ENCODE measurements at regions not wholly inside any gene's neighbourhood (a gene's known extent, or its start where the extent isn't known, plus 50 kb on each side); places are given as distances from the start of the nearest gene placed in this dataset.

- TF ChIP-seq PTBP1 (IDR thresholded peaks at IDR 0.05; ENCODE audit: low read depth, low read length, poor library complexity, severe bottlenecking) (no peak), GLI4 (CRISPR knock-in tag; IDR thresholded peaks at IDR 0.05; ENCODE audit: borderline replicate concordance) (no peak)
- TF ChIP-seq, protein P1, sequence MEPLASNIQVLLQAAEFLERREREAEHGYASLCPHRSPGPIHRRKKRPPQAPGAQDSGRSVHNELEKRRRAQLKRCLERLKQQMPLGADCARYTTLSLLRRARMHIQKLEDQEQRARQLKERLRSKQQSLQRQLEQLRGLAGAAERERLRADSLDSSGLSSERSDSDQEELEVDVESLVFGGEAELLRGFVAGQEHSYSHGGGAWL (CRISPR knock-in tag; IDR thresholded peaks at IDR 0.05) = no peak
- Histone ChIP-seq H4K20me1 (ENCODE audit: insufficient read depth, low read length) (no peaks in the 10 kb centered on the region), H3K4me3 (replicated peaks in 1 of 3; ENCODE audit: insufficient read depth in 1 of 3, low read depth in 2 of 3, low read length in 3 of 3) (no peak overlapping the region), H3K27me3 (ENCODE audit: control insufficient read depth in 1 of 2, insufficient read depth in 2 of 2, low read length in 2 of 2) (peaks cover 2 to 23% of the 10 kb centered on the region in 2 experiments; a peak in 4 of 5 replicates), H3K4me1 (ENCODE audit: insufficient read depth, low read length) (no peaks in the 10 kb centered on the region), H2AFZ (ENCODE audit: low read length) (no peak overlapping the region), H3K79me2 (ENCODE audit: insufficient read depth, low read length) (no peaks in the 10 kb centered on the region), H3K9ac (ENCODE audit: insufficient read depth, low read depth, low read length) (no peak overlapping the region), H3K9me3 (ENCODE audit: low read length) (no peaks in the 10 kb centered on the region), H3K27ac (ENCODE audit: extremely low read length, insufficient read depth, low read length) (no peak overlapping the region), H3K4me2 (ENCODE audit: low read depth, low read length) (no peak overlapping the region), H3K36me3 (replicated peaks in 1 of 2; ENCODE audit: control insufficient read depth in 1 of 2, insufficient read depth in 2 of 2, low read length in 2 of 2) (no peaks in the 10 kb centered on the region)
- in situ Hi-C loops (cut with HindIII; ENCODE audit: extremely low pct_ligation_motif_present, low pct_unique_long_range_greater_than_20kb) (no loop called here), intact Hi-C loops (cut with micrococcal nuclease; ENCODE audit: unreplicated experiment) (no loop called here)
- FAIRE-seq (no peak), ATAC-seq (no peak), DNase-seq (ENCODE audit: low spot score) (no peak)
- POLR2A ChIA-PET = no interaction called here
- CTCF ChIA-PET (ENCODE audit: low intra/inter-chr PET ratio, low total read pairs) = no interaction called here
- BruUV-seq (replicated peaks) = no TSS peak
- 25% methylated on average over 6 of the region's 6 CpGs for WGBS (ENCODE audit: low lambda C conversion rate)
These were observed 201.7 kb downstream of the BUB3 start for GRCh38 chr10:123355748-123356481.

GRCh38 chr10:123356799-123357198, 202.6 kb downstream of the BUB3 start:
- BruUV-seq (replicated peaks) = no TSS peak
- no peak overlapping the region for H3K4me3 ChIP-seq (replicated peaks in 1 of 3; ENCODE audit: insufficient read depth in 1 of 3, low read depth in 2 of 3, low read length in 3 of 3)
- H3K79me2 ChIP-seq (ENCODE audit: insufficient read depth, low read length) = no peaks in the 10 kb centered on the region
- peaks cover 2 to 18% of the 10 kb centered on the region in 2 experiments; a peak in 4 of 5 replicates for H3K27me3 ChIP-seq (ENCODE audit: control insufficient read depth in 1 of 2, insufficient read depth in 2 of 2, low read length in 2 of 2)
- 2% methylated on average over 5 of the region's 5 CpGs for WGBS (ENCODE audit: low lambda C conversion rate)
- H3K9me3 ChIP-seq (ENCODE audit: low read length) = no peaks in the 10 kb centered on the region
- no peak overlapping the region for H3K4me2 ChIP-seq (ENCODE audit: low read depth, low read length)
- no peak overlapping the region for H2AFZ ChIP-seq (ENCODE audit: low read length)
- no peaks in the 10 kb centered on the region for H3K36me3 ChIP-seq (replicated peaks in 1 of 2; ENCODE audit: control insufficient read depth in 1 of 2, insufficient read depth in 2 of 2, low read length in 2 of 2)
- H3K27ac ChIP-seq (ENCODE audit: extremely low read length, insufficient read depth, low read length) = no peak overlapping the region
- no peaks in the 10 kb centered on the region for H3K4me1 ChIP-seq (ENCODE audit: insufficient read depth, low read length)
- DNase-seq (ENCODE audit: low spot score) (no peak), ATAC-seq (no peak), FAIRE-seq (no peak)
- H3K9ac ChIP-seq (ENCODE audit: insufficient read depth, low read depth, low read length) = no peak overlapping the region
- intact Hi-C loops (cut with micrococcal nuclease; ENCODE audit: unreplicated experiment) = no loop called here
- CTCF ChIA-PET (ENCODE audit: low intra/inter-chr PET ratio, low total read pairs) = no interaction called here
- in situ Hi-C loops (cut with HindIII; ENCODE audit: extremely low pct_ligation_motif_present, low pct_unique_long_range_greater_than_20kb) = no loop called here
- POLR2A ChIA-PET = no interaction called here
- no peaks in the 10 kb centered on the region for H4K20me1 ChIP-seq (ENCODE audit: insufficient read depth, low read length)
- TF ChIP-seq POLR2A (IDR thresholded peaks at IDR 0.05; ENCODE audit: insufficient read depth in 1 of 2, low read depth in 2 of 2, low read length in 2 of 2) (no peak), EP300 (IDR thresholded peaks at IDR 0.05; ENCODE audit: low read depth in 2 of 2, low read length in 2 of 2) (no peak), EP300 (CRISPR knock-in tag; IDR thresholded peaks at IDR 0.05; ENCODE audit: borderline replicate concordance) (no peak), ZNF761 (CRISPR knock-in tag; conservative IDR thresholded peaks at IDR 0.05) (no peak), NONO (IDR thresholded peaks at IDR 0.05) (no peak), NONO (CRISPR knock-in tag; conservative IDR thresholded peaks at IDR 0.05) (no peak), MEIS1 (CRISPR knock-in tag; IDR thresholded peaks at IDR 0.05; ENCODE audit: borderline replicate concordance) (no peak), ZNF136 (CRISPR knock-in tag; IDR thresholded peaks at IDR 0.05; ENCODE audit: low read depth) (no peak), ELF4 (CRISPR knock-in tag; IDR thresholded peaks at IDR 0.05; ENCODE audit: borderline replicate concordance) (no peak), ZNF20 (CRISPR knock-in tag; IDR thresholded peaks at IDR 0.05) (no peak), KDM6A (CRISPR knock-in tag; IDR thresholded peaks at IDR 0.05; ENCODE audit: low read depth) (no peak), ZBTB42 (CRISPR knock-in tag; IDR thresholded peaks at IDR 0.05) (no peak)
- TF ChIP-seq, protein P2, sequence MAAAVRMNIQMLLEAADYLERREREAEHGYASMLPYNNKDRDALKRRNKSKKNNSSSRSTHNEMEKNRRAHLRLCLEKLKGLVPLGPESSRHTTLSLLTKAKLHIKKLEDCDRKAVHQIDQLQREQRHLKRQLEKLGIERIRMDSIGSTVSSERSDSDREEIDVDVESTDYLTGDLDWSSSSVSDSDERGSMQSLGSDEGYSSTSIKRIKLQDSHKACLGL (CRISPR knock-in tag; IDR thresholded peaks at IDR 0.05) = no peak
- TF ChIP-seq, protein P3, sequence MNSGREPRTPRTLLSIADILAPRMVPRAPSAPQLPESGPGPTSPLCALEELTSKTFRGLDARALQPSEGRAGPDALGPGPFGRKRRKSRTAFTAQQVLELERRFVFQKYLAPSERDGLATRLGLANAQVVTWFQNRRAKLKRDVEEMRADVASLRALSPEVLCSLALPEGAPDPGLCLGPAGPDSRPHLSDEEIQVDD (CRISPR knock-in tag; IDR thresholded peaks at IDR 0.05; ENCODE audit: borderline replicate concordance) = no peak

Measured in HepG2 (cell line).